DOHH2 (cell line): ENCODE measurements at regions not wholly inside any gene's neighbourhood (a gene's known extent, or its start where the extent isn't known, plus 50 kb on each side); places are given as distances from the start of the nearest gene placed in this dataset.
"Not testable (repeated sequence)": the region's sequence is repeated elsewhere in the genome, so short reads cannot be mapped to it uniquely, and the experiment has no call there.

Experiments used
- CTCF ChIP-seq: fragments of 200-600 bp; sonication (generic); IDR thresholded peaks from one replicate; pipeline ENCODE4 v1.5.1; 2014; ENCODE audit warnings: antibody characterized with exemption, mild to moderate bottlenecking, low read depth, low read length; ENCODE audit not compliant: poor library complexity, severe bottlenecking
- EZH2phosphoT487 ChIP-seq: fragments of 200-600 bp; sonication (generic); IDR thresholded peaks from 2 replicates; pipeline ENCODE4 v1.6.1; 2017; ENCODE audit warnings: borderline replicate concordance, mild to moderate bottlenecking, antibody characterized with exemption, low read length, moderate library complexity, mixed read lengths

- not testable (repeated sequence) for TF ChIP-seq EZH2phosphoT487, CTCF
Measured at GRCh38 chr22:11341387-11342068, 4186.5 kb upstream of the OR11H1 start.
